Testis (tissue), 2 donors: ENCODE measurements at regions not wholly inside any gene's neighbourhood (a gene's known extent, or its start where the extent isn't known, plus 50 kb on each side); places are given as distances from the start of the nearest gene placed in this dataset.

Source experiments
- CTCF ChIP-seq, 3 experiments: fragments of 450-650 bp in 2 of 3; fragments of 200-600 bp in 1 of 3; sonication (generic) in 1 of 3; IDR thresholded peaks; one replicate each; pipeline ENCODE4 v1.5.1; 2016 to 2019; ENCODE audit warnings: antibody characterized with exemption in 3 of 3, mild to moderate bottlenecking in 2 of 3, moderate library complexity in 1 of 3
- POLR2A ChIP-seq: fragments of 450-650 bp; IDR thresholded peaks from one replicate; pipeline ENCODE4 v1.6.1; 2017; ENCODE audit warnings: antibody characterized with exemption, mild to moderate bottlenecking, moderate library complexity

- no peak for TF ChIP-seq CTCF (IDR thresholded peaks at IDR 0.05)
- no peak for TF ChIP-seq POLR2A
Observed at GRCh38 chr14:87748558-87748957, 244.4 kb downstream of the GALC start.
